ENCODE measurements at regions not wholly inside any gene's neighbourhood (a gene's known extent, or its start where the extent isn't known, plus 50 kb on each side); places are given as distances from the start of the nearest gene placed in this dataset.
"Not testable (repeated sequence)": the region's sequence is repeated elsewhere in the genome, so short reads cannot be mapped to it uniquely, and the experiment has no call there.

DNA sequence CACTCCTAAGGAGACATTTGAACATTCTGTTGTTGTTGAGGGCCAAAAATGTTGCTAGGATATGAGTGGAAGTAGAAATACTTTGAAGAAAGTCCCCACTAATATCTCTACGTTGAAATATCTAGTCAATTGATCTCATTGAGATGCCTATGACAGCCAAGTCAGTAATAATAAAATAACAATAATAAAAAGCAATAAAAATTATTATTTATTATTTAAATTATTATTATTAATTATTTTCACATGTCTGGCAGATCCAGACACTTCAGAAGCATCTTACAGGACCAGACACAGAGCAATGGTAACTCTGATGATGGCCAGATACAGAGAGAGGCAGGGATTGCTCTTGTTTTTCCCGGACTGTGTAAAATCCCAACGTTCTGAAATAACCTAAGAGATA lies 143.5 kb upstream of the PALMD start:
- no peak for DNase-seq

- no peak for DNase-seq
Observed at GRCh38 chr1:99503276-99503747, 142.6 kb upstream of the PALMD start.

DNA sequence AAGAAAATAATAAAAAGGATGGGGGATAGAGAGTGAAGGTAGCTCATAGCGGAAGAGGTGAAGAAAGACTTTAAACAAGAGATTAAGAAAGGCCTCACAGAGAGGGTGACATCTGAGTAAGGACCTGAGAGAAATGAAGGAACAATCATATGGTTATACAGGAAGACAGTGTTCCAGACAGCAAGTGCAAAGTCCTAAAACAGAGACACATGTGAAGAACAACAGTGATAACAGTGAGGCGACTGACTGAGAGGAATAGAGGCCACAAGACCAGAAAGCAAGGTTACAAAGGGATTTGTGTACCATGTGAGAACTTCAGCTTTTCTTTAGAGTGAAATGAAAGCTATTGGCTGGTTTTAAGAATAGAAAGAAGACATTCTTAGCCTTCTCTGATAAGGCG lies 141.6 kb upstream of the PALMD start:
- no peak for DNase-seq

- DNase-seq, result no peak
Observed at GRCh38 chr1:99506631-99507030, 139.3 kb upstream of the PALMD start.

- not testable (repeated sequence) for DNase-seq
Observed at GRCh38 chr1:99507446-99507845, 138.5 kb upstream of the PALMD start.

DNA sequence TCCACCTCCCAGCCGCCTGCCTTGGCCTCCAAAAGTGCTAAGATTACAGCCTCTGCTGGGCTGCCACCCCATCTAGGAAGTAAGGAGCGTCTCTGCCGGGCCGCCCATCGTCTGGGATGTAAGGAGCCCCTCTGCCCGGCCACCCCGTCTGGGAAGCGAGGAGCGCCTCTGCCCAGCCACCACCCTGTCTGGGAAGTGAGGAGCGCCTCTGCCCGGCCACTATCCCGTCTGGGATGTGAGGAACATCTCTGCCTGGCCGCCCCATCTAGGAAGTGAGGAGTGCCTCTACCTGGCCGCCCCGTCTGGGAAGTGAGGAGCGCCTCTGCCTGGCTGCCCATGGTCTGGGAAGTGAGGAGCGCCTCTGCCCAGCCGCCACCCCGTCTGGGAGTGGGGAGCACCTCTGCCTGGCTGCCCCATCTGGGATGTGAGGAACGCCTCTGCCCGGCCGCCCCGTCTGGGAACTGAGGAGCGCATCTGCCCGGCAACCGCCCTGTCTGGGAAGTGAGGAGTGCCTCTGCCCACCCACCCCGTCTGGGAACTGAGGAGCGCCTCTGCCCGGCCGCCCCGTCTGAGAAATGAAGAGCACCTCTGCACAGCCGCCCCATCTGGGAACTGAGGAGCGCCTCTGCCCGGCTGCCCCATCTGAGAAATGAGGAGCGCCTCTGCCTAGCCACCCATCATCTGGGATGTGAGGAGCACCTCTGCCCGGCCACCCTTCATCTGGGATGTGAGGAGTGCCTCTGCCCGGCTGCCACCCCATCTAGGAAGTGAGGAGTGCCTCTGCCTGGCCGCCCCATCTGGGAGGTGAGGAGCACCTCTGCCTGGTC lies 137.8 kb upstream of the PALMD start:
- no peak for DNase-seq

DNA sequence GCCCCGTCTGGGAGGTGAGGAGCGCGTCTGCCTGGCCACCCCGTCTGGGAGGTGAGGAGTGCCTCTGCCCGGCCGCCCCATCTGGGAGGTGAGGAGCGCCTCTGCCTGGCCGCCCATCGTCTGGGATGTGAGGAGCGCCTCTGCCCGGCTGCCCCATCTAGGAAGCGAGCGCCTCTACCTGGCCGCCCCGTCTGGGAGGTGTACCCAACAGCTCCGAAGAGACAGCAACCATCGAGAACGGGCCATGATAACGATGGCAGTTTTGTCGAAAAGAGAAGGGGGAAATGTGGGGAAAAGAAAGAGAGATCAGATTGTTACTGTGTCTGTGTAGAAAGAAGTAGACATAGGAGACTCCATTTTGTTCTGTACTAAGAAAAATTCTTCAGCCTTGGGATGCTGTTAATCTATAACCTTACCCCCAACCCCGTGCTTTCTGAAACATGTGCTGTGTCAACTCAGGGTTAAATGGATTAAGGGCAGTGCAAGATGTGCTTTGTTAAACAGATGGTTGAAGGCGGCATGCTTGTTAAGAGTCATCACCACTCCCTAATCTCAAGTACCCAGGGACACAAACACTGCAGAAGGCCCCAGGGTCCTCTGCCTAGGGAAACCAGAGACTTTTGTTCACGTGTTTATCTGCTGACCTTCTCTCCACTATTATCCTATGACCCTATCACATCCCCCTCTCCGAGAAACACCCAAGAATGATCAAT lies 137.0 kb upstream of the PALMD start:
- DNase-seq, result not testable (repeated sequence)

DNA sequence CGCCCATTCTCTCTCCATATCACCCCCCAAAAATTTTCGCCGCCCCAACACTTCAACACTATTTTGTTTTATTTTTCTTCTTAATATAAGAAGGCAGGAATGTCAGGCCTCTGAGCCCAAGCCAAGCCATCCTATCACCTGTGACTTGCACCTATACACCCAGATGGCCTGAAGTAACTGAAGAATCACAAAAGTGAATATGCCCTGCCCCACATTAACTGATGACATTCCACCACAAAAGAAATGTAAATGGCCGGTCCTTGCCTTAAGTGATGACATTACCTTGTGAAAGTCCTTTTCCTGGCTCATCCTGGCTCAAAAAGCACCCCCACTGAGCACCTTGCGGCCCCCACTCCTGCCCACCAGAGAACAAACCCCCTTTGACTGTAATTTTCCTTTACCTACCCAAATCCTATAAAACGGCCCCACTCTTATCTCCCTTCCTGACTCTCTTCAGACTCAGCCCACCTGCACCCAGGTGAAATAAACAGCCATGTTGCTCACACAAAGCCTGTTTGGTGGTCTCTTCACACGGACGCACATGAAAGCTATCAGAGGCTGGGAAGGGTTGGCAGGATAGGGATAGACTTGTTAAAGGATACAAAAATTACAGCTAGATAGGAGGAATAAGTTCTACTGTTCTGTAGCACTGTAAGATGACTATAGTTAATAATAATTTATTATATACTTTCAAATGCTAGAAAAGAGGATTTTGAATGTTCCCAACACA lies 130.9 kb upstream of the PALMD start:
- not testable (repeated sequence) for DNase-seq

DNA sequence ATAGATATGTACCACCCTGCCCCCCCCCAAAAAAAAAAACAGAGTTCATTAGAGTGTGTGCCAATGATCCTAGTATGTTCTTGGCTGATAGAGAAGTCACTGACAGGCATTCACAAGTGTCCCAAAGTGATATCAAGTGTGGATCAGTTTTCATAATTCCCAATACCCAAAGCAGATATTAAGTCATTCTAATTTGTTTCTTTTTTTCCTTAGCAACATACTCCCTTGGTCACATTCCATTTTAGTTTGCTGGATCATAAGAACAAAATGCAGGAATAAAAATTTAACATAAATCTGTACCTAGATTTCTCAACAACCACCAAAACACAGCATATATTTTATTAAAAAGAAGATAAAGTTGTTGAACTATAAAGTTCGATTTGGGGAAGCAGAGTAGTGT lies 129.8 kb upstream of the PALMD start:
- DNase-seq, result no peak

DNA sequence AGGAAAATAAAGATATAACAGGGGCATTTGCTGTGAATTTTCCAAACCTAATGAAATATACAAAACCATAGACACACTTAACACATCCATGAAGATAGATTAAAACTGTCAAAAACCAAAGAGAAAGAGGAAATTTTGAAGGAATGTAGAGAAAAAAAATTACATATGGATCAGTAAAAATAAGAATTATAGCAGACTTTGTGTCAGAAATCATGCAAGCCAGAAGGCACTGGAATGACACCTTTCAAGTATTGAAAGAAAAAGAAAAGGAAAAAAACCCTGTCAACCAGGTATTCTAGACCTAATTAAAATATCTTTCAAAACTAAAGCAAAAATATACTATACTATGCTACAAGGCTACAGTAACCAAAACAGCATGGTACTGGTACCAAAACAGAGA lies 125.8 kb upstream of the PALMD start:
- DNase-seq, result no peak

- no peak for DNase-seq
Observed at GRCh38 chr1:99525331-99525730, 120.6 kb upstream of the PALMD start.

DNA sequence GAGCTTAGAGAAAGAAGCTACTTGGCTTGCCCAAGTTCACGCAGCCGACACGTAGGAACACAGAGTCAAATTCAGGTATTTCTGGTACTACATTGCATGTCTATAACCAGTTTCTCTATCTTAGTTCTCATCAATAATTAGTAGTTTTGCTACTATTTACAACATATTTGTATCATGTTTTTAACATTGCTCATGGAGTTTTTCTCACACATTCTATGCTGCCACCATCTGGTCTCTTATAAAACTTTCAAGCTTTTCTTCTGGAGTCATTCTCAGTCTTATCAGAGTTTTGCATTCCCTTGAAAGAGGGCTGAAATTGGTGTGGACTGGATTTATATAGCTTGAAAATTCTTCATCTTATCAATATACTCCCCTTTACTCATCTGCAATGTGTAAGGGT lies 118.8 kb upstream of the PALMD start:
- DNase-seq, result no peak

DNA sequence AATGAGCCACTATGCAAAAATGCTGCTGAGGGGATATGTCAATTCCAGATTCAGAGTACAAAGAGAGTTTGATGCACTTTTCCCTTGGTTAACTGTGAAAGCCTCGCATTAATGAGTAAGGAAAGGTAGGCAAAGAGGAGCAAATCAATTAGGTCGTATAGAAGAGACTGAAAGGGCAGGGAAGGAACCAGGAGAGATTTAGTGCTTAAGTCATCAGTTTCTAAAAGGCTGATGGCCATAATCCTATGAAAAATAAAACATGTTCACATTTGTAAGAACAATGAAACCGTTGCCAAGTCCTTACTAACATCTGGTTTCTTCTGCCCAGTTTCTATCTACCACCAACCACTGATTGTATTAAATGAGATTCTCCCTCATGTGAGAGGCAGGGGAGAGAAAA lies 118.4 kb upstream of the PALMD start:
- no peak for DNase-seq

GRCh38 chr1:99529002-99529401 lies 116.9 kb upstream of the PALMD start:
- DNase-seq, result no peak

- no peak for DNase-seq
Observed at GRCh38 chr1:99531578-99532275, 114.2 kb upstream of the PALMD start.

DNA sequence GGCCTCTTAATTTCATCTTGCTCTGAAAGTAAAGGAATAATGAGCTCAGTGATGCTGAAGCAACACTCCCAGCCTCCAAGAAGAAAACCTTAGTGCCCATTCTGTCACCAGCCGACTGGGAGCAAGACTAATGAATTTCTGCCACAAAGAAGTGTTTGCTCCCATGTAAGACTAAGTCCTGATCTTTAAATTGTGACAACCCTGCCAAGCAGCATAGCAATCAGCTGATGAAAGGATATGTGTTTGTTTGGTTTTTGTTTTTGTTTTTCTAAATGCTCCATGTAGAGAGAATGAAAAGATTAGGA lies 113.7 kb upstream of the PALMD start:
- no peak for DNase-seq

DNA sequence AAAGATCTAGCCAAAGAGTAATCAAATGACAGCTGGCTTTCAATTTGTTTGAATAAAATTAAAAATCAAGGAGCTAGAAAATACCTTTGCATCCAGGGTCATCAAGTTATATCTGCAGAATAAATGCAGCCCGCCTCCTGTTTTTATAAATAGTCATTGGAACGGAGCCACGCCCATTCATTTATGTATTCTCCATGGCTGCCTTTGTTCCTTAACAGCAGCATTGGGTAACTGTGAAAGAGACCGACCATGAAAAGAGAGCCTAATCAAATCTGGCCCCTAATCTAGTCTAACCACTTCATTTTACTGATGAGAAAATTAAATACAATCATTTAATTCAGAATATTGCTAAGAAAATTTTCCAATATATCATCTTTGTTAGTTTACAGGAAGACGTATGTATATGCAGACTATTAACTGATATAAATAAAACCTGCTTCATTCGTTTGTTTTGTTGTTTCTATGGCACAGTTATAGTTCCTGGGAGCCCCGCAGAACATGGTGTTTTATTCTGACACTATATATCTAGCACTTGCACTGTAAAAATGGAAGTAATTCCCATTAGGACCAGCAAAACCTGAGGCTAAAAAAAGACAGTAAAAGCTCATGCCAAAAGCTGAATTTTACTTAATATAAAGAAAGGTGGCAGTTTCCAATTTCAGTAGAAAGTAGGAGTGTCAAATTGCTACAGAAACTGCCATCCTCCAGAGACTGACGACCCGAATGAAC lies 111.8 kb upstream of the PALMD start:
- no peak for DNase-seq

- DNase-seq, result no peak
Observed at GRCh38 chr1:99534638-99534930, 111.3 kb upstream of the PALMD start.

DNA sequence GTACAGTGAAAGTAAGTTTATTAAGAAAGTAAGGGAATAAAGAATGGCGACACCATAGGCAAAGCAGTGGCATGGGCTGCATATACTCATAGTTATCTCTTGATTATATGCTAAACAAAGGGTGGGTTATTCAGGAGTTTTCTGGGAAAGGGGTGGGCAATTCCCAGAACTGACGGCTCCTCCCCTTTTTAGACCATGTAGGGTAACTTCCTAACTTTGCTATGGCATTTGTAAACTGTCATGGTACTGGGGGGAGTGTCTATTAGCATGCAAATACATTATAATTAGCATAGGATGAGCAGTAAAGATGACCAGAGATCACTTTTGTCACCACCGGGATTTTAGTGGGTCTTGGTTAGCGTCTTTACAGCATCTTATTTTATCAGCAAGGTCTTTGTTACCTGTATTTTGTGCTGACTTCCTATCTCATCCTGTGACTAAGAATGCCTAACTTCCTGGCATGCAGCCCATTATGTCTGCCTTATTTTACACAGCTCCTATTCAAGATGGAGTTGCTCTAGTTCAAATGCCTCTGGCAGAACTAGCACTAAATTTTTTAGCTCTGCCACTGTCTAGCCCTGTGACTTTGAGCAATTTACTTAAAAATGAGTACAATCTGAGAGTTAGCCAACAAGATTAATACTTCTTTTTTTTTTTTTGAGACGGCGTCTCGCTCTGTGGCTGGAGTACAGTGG lies 110.3 kb upstream of the PALMD start:
- DNase-seq, result no peak

- no peak for DNase-seq
Observed at GRCh38 chr1:99537886-99538617, 107.9 kb upstream of the PALMD start.

GRCh38 chr1:99538618-99538956 lies 107.3 kb upstream of the PALMD start:
- DNase-seq, result no peak

DNA sequence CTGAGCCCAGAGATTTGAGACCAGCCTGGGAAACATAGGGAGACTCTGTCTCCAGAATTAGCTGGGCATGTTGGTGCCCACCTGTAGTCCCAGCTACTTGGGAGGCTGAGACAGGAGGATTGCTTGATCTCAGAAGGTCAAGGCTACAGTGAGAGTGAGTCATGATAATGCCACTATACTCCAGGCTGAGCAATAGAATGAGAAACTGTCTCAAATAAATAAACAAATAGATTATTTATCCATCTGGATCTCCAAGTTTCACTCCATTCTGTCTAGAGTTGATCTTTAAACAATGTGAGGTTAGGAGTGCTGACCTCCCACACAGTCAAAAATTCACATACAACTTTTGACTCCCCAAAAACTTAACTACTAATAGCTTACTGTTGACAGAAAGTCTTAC lies 106.8 kb upstream of the PALMD start:
- no peak for DNase-seq

All from cerebellar nuclear complex (tissue), 1 donor.